Astrocyte (in vitro differentiated cells and primary cell): ENCODE measurements at regions not wholly inside any gene's neighbourhood (a gene's known extent, or its start where the extent isn't known, plus 50 kb on each side); places are given as distances from the start of the nearest gene placed in this dataset.

Experiments
- CTCF ChIP-seq: IDR thresholded peaks from 2 replicates; pipeline ENCODE4 v1.5.1; 2011; ENCODE audit warnings: low read depth, mild to moderate bottlenecking, inconsistent platforms, low read length, moderate library complexity; ENCODE audit not compliant: insufficient read depth
- EZH2 ChIP-seq: IDR thresholded peaks from 2 replicates; pipeline ENCODE4 v1.6.1; 2012; ENCODE audit warnings: mild to moderate bottlenecking, low read length, inconsistent platforms; ENCODE audit not compliant: insufficient read depth

DNA sequence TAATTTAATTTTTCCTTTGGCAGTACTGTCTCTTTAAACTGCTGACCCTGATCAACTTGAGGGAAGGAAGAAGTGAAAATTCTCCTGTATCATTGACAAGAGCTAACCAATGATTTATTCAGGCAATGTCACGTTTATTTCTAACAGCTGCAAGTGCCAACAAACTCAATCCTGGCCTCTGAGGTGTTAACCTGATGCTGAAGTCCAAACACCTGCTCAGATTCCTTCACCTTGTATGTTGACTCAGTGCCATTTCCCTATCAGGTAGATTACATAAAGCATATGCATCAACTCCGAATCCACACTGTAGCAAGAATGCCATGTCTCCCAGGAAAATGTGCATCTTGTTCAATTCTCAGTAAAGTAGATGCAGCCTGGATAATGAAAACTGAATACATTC is 820.0 kb downstream of the XPNPEP1 start:
- no peak for TF ChIP-seq CTCF
- TF ChIP-seq EZH2 = no peak
